Calu3 (cell line): ENCODE measurements at regions not wholly inside any gene's neighbourhood (a gene's known extent, or its start where the extent isn't known, plus 50 kb on each side); places are given as distances from the start of the nearest gene placed in this dataset.
A peak's percentile ranks its signal among the peaks of the same experiment; 100 is the strongest.

ENCODE experiments used
- BruUV-seq: library from RNA; stranded (reverse); fragments of 400-500 nt; replicated peaks from 2 replicates; lab custom pipeline; 2021; lab: Mats Ljungman, UMichigan
- CTCF ChIA-PET: fragments of 300-600 bp; sonication (Branson Sonifier 250); formaldehyde crosslinking; loops from one replicate; lab custom pipeline; 2022; ENCODE audit warnings: antibody characterized with exemption; lab: Charles Lee
- DNase-seq: peaks from one replicate; pipeline ENCODE4 v3.0.0; 2022
- H3K27ac Mint-ChIP-seq: one replicate; pipeline ENCODE4 v1.8.0; 2022; ENCODE audit warnings: mixed read lengths; ENCODE audit not compliant: unreplicated experiment
- H3K27me3 Mint-ChIP-seq: one replicate; pipeline ENCODE4 v1.8.0; 2022; ENCODE audit warnings: mixed read lengths; ENCODE audit not compliant: unreplicated experiment
- H3K36me3 Mint-ChIP-seq: one replicate; pipeline ENCODE4 v1.8.0; 2022; ENCODE audit warnings: mild to moderate bottlenecking, moderate library complexity, mixed read lengths; ENCODE audit not compliant: insufficient read depth, unreplicated experiment
- H3K4me1 Mint-ChIP-seq: one replicate; pipeline ENCODE4 v1.8.0; 2022; ENCODE audit warnings: mild to moderate bottlenecking, low read depth, mixed read lengths; ENCODE audit not compliant: unreplicated experiment
- H3K4me3 Mint-ChIP-seq: one replicate; pipeline ENCODE4 v1.8.0; 2022; ENCODE audit warnings: mild to moderate bottlenecking, low read depth, moderate library complexity, mixed read lengths; ENCODE audit not compliant: unreplicated experiment
- H3K9me3 Mint-ChIP-seq: one replicate; pipeline ENCODE4 v1.8.0; 2022; ENCODE audit warnings: low read depth, mixed read lengths; ENCODE audit not compliant: unreplicated experiment
- CTCF ChIP-seq: fragments of 200-600 bp; IDR thresholded peaks from one replicate; pipeline ENCODE4 v1.8.0; 2022; ENCODE audit warnings: antibody characterized with exemption; ENCODE audit not compliant: unreplicated experiment
- intact Hi-C: fragments of 100-400 bp; cut with micrococcal nuclease; formaldehyde crosslinking; loops from one replicate; pipeline ENCODE4 v1.10.0; 2022; ENCODE audit not compliant: unreplicated experiment

DNA sequence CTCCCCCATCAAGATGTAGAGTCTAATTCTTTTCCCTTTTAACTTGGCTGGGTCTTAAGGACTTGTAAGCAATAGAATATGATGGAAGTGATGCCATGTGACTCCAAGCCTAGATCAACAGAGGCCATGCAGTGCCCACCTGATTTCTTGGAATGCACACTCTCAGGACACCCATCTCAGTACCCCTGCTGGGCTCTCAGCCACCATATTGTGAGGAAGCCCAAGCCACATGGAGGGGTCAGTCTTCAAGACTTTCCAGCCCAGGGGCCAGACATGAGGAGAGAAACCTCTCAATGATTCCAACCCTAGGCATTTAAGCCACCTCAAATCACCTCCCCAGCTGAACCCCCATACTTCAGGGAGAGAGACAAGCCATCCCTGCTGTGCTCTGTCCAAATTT is 62.2 kb upstream of the CARD11 start:
- H3K4me1 Mint-ChIP-seq, result peaks cover 38% of the 10 kb centered on the region
- TF ChIP-seq CTCF, result no peak
- H3K27ac Mint-ChIP-seq, result no peak overlapping the region
- H3K4me3 Mint-ChIP-seq, result no peak overlapping the region
- intact Hi-C loops, result no loop called here
- CTCF ChIA-PET, result interaction anchor here (0.5 to 0.6 kb wide), 2 partner anchors 477 to 1546 kb away, joined by 3 read pairs; no protein-coding TSS in a partner anchor
- H3K27me3 Mint-ChIP-seq, result no peaks in the 10 kb centered on the region
- no peak for DNase-seq
- H3K36me3 Mint-ChIP-seq, result peaks cover 14% of the 10 kb centered on the region
- peaks cover 5% of the 10 kb centered on the region for H3K9me3 Mint-ChIP-seq
- no TSS peak for BruUV-seq

DNA sequence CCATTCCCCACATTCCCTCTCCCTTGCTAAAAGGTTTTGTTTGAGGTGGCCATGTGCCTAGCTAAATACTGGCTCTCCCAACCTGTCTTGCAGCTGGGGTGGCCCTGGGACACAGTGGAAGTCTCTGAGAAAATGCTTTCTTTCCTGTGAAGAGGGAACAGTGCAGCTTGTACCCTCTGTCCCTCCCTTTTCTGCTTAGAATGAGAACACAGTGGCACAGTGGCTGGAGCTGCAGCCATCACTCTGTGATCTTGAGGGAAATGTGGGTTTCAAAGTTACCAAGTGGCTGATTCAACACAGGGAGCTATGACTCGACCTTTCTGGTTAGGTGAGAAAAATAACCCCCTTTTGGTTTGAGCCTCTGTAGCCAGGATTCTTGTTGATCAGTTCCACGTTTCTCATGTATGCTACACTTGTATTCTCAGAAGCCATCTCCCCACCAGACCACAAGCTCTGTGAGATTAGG is 62.7 kb upstream of the CARD11 start:
- no peak for DNase-seq
- Mint-ChIP-seq H3K4me3 (no peak overlapping the region), H3K4me1 (peaks cover 43% of the 10 kb centered on the region), H3K9me3 (peaks cover 5% of the 10 kb centered on the region), H3K36me3 (peaks cover 14% of the 10 kb centered on the region), H3K27me3 (no peaks in the 10 kb centered on the region), H3K27ac (no peak overlapping the region)
- intact Hi-C loops, result no loop called here
- CTCF ChIA-PET, result interaction anchor here (0.5 to 1.4 kb wide), 4 partner anchors 41 to 1545 kb away, joined by 3 to 6 read pairs (median 4); partner anchors contain the start of gene BRAT1
- BruUV-seq, result no TSS peak
- no peak for TF ChIP-seq CTCF

GRCh38 chr7:3107228-3107763 is 63.6 kb upstream of the CARD11 start:
- H3K4me3 Mint-ChIP-seq, result peak overlapping the region; percentile 59
- peak overlapping the region; percentile 96 for H3K27ac Mint-ChIP-seq
- H3K27me3 Mint-ChIP-seq, result no peaks in the 10 kb centered on the region
- intact Hi-C loops, result no loop called here
- H3K4me1 Mint-ChIP-seq, result peaks cover 50% of the 10 kb centered on the region
- TF ChIP-seq CTCF, result no peak
- CTCF ChIA-PET, result interaction anchor here (0.8 to 1.4 kb wide), 4 partner anchors 11 to 42 kb away, joined by 3 to 5 read pairs (median 4); no protein-coding TSS in a partner anchor
- H3K9me3 Mint-ChIP-seq, result peaks cover 5% of the 10 kb centered on the region
- DNase-seq, result peak; percentile 27
- H3K36me3 Mint-ChIP-seq, result peaks cover 14% of the 10 kb centered on the region
- BruUV-seq, result no TSS peak

DNA sequence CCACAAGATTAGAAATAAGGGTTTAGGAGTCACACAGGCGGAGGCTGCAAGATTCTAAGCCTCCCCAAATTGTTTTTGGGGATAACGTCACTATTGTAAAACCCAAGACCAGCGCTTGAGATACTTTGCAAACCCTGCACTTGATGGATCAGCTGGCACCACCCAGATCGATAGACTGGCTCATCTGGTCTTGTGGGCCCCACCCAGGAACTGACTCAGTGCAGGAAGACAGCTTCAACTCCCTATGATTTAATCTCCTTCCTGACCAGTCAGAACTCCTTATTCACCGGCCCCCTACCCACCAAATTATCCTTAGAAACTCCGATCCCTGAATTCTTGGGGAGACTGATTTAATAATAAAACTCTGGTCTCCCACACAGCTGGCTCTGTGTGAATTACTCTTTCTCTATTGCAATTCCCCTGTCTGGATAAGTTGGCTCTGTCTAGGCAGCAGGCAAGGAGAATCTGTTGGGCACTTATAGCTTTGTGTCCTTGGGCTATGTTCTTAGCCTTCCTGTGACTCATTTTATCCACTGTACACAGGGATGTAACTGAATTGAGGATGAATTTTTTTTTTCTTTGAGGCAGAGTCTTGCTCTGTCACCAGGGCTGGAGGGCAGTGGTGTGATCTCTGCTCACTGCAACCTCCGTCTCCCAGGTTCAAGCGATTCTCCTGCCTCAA is 64.4 kb upstream of the CARD11 start:
- intact Hi-C loops, result no loop called here
- Mint-ChIP-seq H3K4me1 (peaks cover 54% of the 10 kb centered on the region), H3K36me3 (peaks cover 14% of the 10 kb centered on the region), H3K4me3 (peak overlapping the region; percentile 59), H3K9me3 (peaks cover 7% of the 10 kb centered on the region), H3K27ac (peak overlapping the region; percentile 96), H3K27me3 (no peaks in the 10 kb centered on the region)
- TSS peak; percentile 75 for BruUV-seq
- DNase-seq, result peak; percentile 90
- TF ChIP-seq CTCF, result no peak
- CTCF ChIA-PET, result interaction anchor here (0.8 to 0.9 kb wide), 3 partner anchors 10 to 36 kb away, joined by 3 to 5 read pairs (median 4); no protein-coding TSS in a partner anchor
